H9 (cell line): ENCODE measurements at regions not wholly inside any gene's neighbourhood (a gene's known extent, or its start where the extent isn't known, plus 50 kb on each side); places are given as distances from the start of the nearest gene placed in this dataset.

Experiments
- DNase-seq: peaks from one replicate; pipeline ENCODE4 v3.0.0-alpha.2; 2017
- H2AFZ ChIP-seq: one replicate; pipeline ENCODE4 v1.6.1; 2013; ENCODE audit warnings: mild to moderate bottlenecking, low read length, control low read depth, moderate library complexity
- H2AK5ac ChIP-seq: 2 replicates; pipeline ENCODE4 v1.6.1; 2013; ENCODE audit warnings: low read length, control low read depth, mixed read lengths; ENCODE audit not compliant: insufficient read length
- H2BK120ac ChIP-seq: one replicate; pipeline ENCODE4 v1.6.1; 2013; ENCODE audit warnings: low read depth, mild to moderate bottlenecking, low read length, control low read depth, inconsistent platforms; ENCODE audit not compliant: poor library complexity, severe bottlenecking
- H2BK12ac ChIP-seq: 2 replicates; pipeline ENCODE4 v1.6.1; 2013; ENCODE audit warnings: low read length, control low read depth, mixed read lengths, low read depth; ENCODE audit not compliant: insufficient read length
- H2BK15ac ChIP-seq: 2 replicates; pipeline ENCODE4 v1.6.1; 2013; ENCODE audit warnings: low read depth, low read length, control low read depth
- H2BK20ac ChIP-seq: one replicate; pipeline ENCODE4 v1.6.1; 2013; ENCODE audit warnings: low read depth, mild to moderate bottlenecking, low read length, control low read depth, inconsistent platforms; ENCODE audit not compliant: poor library complexity, severe bottlenecking
- H2BK5ac ChIP-seq: 2 replicates; pipeline ENCODE4 v1.6.1; 2013; ENCODE audit warnings: low read length, control low read depth, mixed read lengths; ENCODE audit not compliant: insufficient read length
- H3K14ac ChIP-seq: 2 replicates; pipeline ENCODE4 v1.6.1; 2013; ENCODE audit warnings: low read length, control low read depth; ENCODE audit not compliant: insufficient read depth
- H3K18ac ChIP-seq: 2 replicates; pipeline ENCODE4 v1.6.1; 2013; ENCODE audit warnings: low read depth, mild to moderate bottlenecking, mixed read lengths, low read length, control low read depth; ENCODE audit not compliant: insufficient read length
- H3K23ac ChIP-seq: 2 replicates; pipeline ENCODE4 v1.6.1; 2013; ENCODE audit warnings: low read length, control low read depth, mixed read lengths, low read depth; ENCODE audit not compliant: insufficient read length
- H3K23me2 ChIP-seq: 2 replicates; pipeline ENCODE4 v1.6.1; 2013; ENCODE audit warnings: low read depth, mild to moderate bottlenecking, mixed read lengths, low read length, control low read depth; ENCODE audit not compliant: insufficient read length, poor library complexity, severe bottlenecking
- H3K27ac ChIP-seq: 2 replicates; pipeline ENCODE4 v1.5.1; 2013; ENCODE audit warnings: low read length, control low read depth, mixed read lengths, low read depth; ENCODE audit not compliant: insufficient read length
- H3K27me3 ChIP-seq: 2 replicates; pipeline ENCODE4 v1.6.1; 2013; ENCODE audit warnings: low read length, control low read depth, inconsistent platforms; ENCODE audit not compliant: insufficient read depth
- H3K4ac ChIP-seq: 2 replicates; pipeline ENCODE4 v1.6.1; 2013; ENCODE audit warnings: low read depth, mild to moderate bottlenecking, control low read depth, inconsistent platforms, low read length, moderate library complexity
- H3K4me1 ChIP-seq: 2 replicates; pipeline ENCODE4 v1.6.1; 2013; ENCODE audit warnings: low read length, control low read depth, inconsistent platforms; ENCODE audit not compliant: insufficient read depth
- H3K4me2 ChIP-seq: 2 replicates; pipeline ENCODE4 v1.6.1; 2013; ENCODE audit warnings: low read length, control low read depth, mixed read lengths; ENCODE audit not compliant: insufficient read length, insufficient read depth
- H3K56ac ChIP-seq: 2 replicates; pipeline ENCODE4 v1.6.1; 2013; ENCODE audit warnings: low read depth, mild to moderate bottlenecking, mixed read lengths, low read length, control low read depth; ENCODE audit not compliant: insufficient read length
- H3K79me1 ChIP-seq: 2 replicates; pipeline ENCODE4 v1.6.1; 2013; ENCODE audit warnings: low read depth, mild to moderate bottlenecking, moderate library complexity, low read length, control low read depth, inconsistent platforms; ENCODE audit not compliant: insufficient read depth, poor library complexity, severe bottlenecking
- H3K79me2 ChIP-seq: 2 replicates; pipeline ENCODE4 v1.6.1; 2013; ENCODE audit warnings: low read length, control low read depth, inconsistent platforms; ENCODE audit not compliant: insufficient read depth
- H3K9ac ChIP-seq: 2 replicates; pipeline ENCODE4 v1.6.1; 2013; ENCODE audit warnings: low read length, control low read depth, mixed read lengths; ENCODE audit not compliant: insufficient read length; ENCODE audit errors: extremely low read depth
- H3K9me3 ChIP-seq: one replicate; pipeline ENCODE4 v1.6.1; 2013; ENCODE audit warnings: low read depth, low read length, inconsistent platforms; ENCODE audit not compliant: control insufficient read depth
- H3T11ph ChIP-seq: one replicate; pipeline ENCODE4 v1.6.1; 2013; ENCODE audit warnings: mild to moderate bottlenecking, low read length, control low read depth, inconsistent platforms
- H4K20me1 ChIP-seq: one replicate; pipeline ENCODE4 v1.6.1; 2013; ENCODE audit not compliant: control insufficient read depth, insufficient read length, insufficient read depth
- H4K5ac ChIP-seq: 2 replicates; pipeline ENCODE4 v1.6.1; 2013; ENCODE audit warnings: low read depth, mild to moderate bottlenecking, mixed read lengths, low read length, control low read depth; ENCODE audit not compliant: insufficient read length
- H4K8ac ChIP-seq: replicated peaks from 2 replicates; pipeline ENCODE4 v1.6.1; 2013; ENCODE audit warnings: low read length, control low read depth, mixed read lengths, low read depth; ENCODE audit not compliant: insufficient read length
- H4K91ac ChIP-seq: 2 replicates; pipeline ENCODE4 v1.6.1; 2013; ENCODE audit warnings: low read depth, mild to moderate bottlenecking, moderate library complexity, mixed read lengths, low read length, control low read depth; ENCODE audit not compliant: insufficient read length
- H3K27ac Mint-ChIP-seq, 3 experiments: 2 replicates in 2 of 3; 3 replicates in 1 of 3; pipeline ENCODE4 v1.8.0; 2020 to 2021; ENCODE audit warnings: mixed read lengths in 3 of 3, mild to moderate bottlenecking in 1 of 3, moderate library complexity in 1 of 3
- H3K27me3 Mint-ChIP-seq: 2 replicates; pipeline ENCODE4 v1.8.0; 2021; ENCODE audit warnings: low read depth, mild to moderate bottlenecking, moderate library complexity, mixed read lengths
- H3K36me3 Mint-ChIP-seq, 3 experiments: 2 replicates in 2 of 3; 3 replicates in 1 of 3; pipeline ENCODE4 v1.8.0; 2020 to 2021; ENCODE audit warnings: low read depth in 3 of 3, mixed read lengths in 3 of 3; ENCODE audit not compliant: insufficient read depth in 1 of 3
- H3K4me1 Mint-ChIP-seq, 2 experiments: 2 replicates each; pipeline ENCODE4 v1.8.0; 2020; ENCODE audit warnings: mixed read lengths in 2 of 2
- H3K4me3 Mint-ChIP-seq, 2 experiments: 2 replicates in 1 of 2; 3 replicates in 1 of 2; pipeline ENCODE4 v1.8.0; 2020 to 2021; ENCODE audit warnings: mild to moderate bottlenecking in 2 of 2, mixed read lengths in 2 of 2, moderate library complexity in 1 of 2
- H3K9me3 Mint-ChIP-seq, 2 experiments: 2 replicates in 1 of 2; 3 replicates in 1 of 2; pipeline ENCODE4 v1.8.0; 2020; ENCODE audit warnings: mild to moderate bottlenecking in 2 of 2, mixed read lengths in 2 of 2, moderate library complexity in 1 of 2
- CTCF ChIP-seq: fragments of 200-600 bp; sonication (generic); conservative IDR thresholded peaks from 3 replicates; pipeline ENCODE4 v1.8.0; 2021; ENCODE audit warnings: antibody characterized with exemption, mild to moderate bottlenecking
- WGBS: extraction: QIAGEN DNeasy Blood & Tissue Kit; methylation state at CpG from one replicate; pipeline ENCODE4 v1.1.7; 2013; ENCODE audit warnings: missing lambda C conversion rate, low lambda C conversion rate, mixed read lengths; ENCODE audit not compliant: insufficient read length; ENCODE audit errors: extremely low coverage; 5-methylcytosine and 5-hydroxymethylcytosine counted together

DNA sequence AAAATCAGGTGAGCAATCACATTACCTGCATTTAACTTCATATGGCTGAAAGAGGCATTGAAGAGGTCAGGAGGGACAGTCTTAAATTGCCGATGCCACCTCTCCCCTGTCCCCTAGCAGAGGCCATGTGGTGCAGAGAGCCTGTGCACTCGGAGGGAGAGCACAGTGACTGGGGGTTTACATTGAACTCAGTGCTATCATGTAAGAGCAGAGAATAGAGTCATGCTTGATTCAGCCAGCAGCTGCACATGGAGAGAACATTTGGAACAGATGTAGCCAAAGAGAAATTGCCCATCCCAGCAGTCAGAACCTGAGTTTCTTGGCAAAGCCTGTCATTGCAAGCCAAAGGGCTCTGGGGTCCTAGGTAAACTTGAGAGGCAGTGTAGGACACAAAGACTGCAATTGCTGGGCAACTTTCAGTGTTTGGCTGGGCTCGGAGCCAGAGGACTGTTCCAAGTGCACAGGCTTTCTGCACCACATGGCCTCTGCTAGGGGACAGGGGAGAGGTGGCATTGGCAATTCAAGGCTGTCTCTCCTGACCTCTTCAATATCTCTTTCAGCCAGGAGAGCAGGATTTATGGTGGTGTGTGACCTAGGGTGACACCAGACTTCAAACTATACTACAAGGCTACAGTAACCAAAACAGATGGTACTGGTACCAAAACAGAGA lies 267.1 kb downstream of the REEP3 start:
- H3K56ac ChIP-seq = no peak overlapping the region
- H4K5ac ChIP-seq = no peak overlapping the region
- no peaks in the 10 kb centered on the region for H3K23me2 ChIP-seq
- no peak overlapping the region for H3K4me2 ChIP-seq
- H3K4me3 Mint-ChIP-seq = no peak overlapping the region
- no peak overlapping the region for H2AK5ac ChIP-seq
- TF ChIP-seq CTCF = no peak
- no peak overlapping the region for H4K8ac ChIP-seq
- no peak overlapping the region for H4K91ac ChIP-seq
- H2BK15ac ChIP-seq = no peak overlapping the region
- H3K9ac ChIP-seq = no peak overlapping the region
- no peak overlapping the region for H2BK20ac ChIP-seq
- no peaks in the 10 kb centered on the region for H3K4me1 ChIP-seq
- H3K4ac ChIP-seq = no peak overlapping the region
- H3K79me1 ChIP-seq = no peaks in the 10 kb centered on the region
- H3K79me2 ChIP-seq = no peaks in the 10 kb centered on the region
- H4K20me1 ChIP-seq = no peaks in the 10 kb centered on the region
- H3K27me3 Mint-ChIP-seq = no peaks in the 10 kb centered on the region; the same call in 1 of the 2 replicates
- peaks cover 0 to 3% (median 0%) of the 10 kb centered on the region in 3 experiments; a peak in 1 of 7 replicates for H3K36me3 Mint-ChIP-seq
- H3K27ac Mint-ChIP-seq = no peak overlapping the region
- no peak overlapping the region for H3K27ac ChIP-seq
- no peak overlapping the region for H2BK12ac ChIP-seq
- H3K23ac ChIP-seq = no peak overlapping the region
- H3T11ph ChIP-seq = no peak overlapping the region
- H3K18ac ChIP-seq = no peak overlapping the region
- DNase-seq = no peak
- H2AFZ ChIP-seq = no peak overlapping the region
- H3K14ac ChIP-seq = no peak overlapping the region
- H3K27me3 ChIP-seq = no peaks in the 10 kb centered on the region
- WGBS = no CpG with 5 or more reads among the region's 3 CpGs
- H3K4me1 Mint-ChIP-seq = no peaks in the 10 kb centered on the region
- H2BK120ac ChIP-seq = no peak overlapping the region
- no peak overlapping the region for H2BK5ac ChIP-seq
- H3K9me3 Mint-ChIP-seq = peaks cover 3 to 5% of the 10 kb centered on the region in 2 experiments; a peak in 4 of 5 replicates
- no peaks in the 10 kb centered on the region for H3K9me3 ChIP-seq
